ENCODE measurements at regions not wholly inside any gene's neighbourhood (a gene's known extent, or its start where the extent isn't known, plus 50 kb on each side); places are given as distances from the start of the nearest gene placed in this dataset.

- DNase-seq (ENCODE audit: low read depth in 2 of 2, low spot score in 1 of 2) = no peak
Observed at GRCh38 chr2:217451666-217452065, 551.1 kb downstream of the TNS1 start.

- DNase-seq (ENCODE audit: low read depth in 2 of 2, low spot score in 1 of 2) = no peak
Observed at GRCh38 chr2:217449444-217449843, 553.4 kb downstream of the TNS1 start.

- no peak for DNase-seq (ENCODE audit: low read depth in 2 of 2, low spot score in 1 of 2)
Observed at GRCh38 chr2:217448860-217449259, 553.9 kb downstream of the TNS1 start.

- DNase-seq (ENCODE audit: low read depth in 2 of 2, low spot score in 1 of 2) = no peak
Observed at GRCh38 chr2:217445723-217446122, 557.1 kb downstream of the TNS1 start.

GRCh38 chr2:217444932-217445331, 557.9 kb downstream of the TNS1 start:
- DNase-seq (ENCODE audit: low read depth in 2 of 2, low spot score in 1 of 2) = no peak

- no peak for DNase-seq (ENCODE audit: low read depth in 2 of 2, low spot score in 1 of 2)
Observed at GRCh38 chr2:217444509-217444908, 558.3 kb downstream of the TNS1 start.

GRCh38 chr2:217443601-217444000, 559.2 kb downstream of the TNS1 start:
- no peak for DNase-seq (ENCODE audit: low read depth in 2 of 2, low spot score in 1 of 2)

- DNase-seq (ENCODE audit: low read depth in 2 of 2, low spot score in 1 of 2) = no peak
Observed at GRCh38 chr2:217440000-217440399, 562.8 kb downstream of the TNS1 start.

- no peak for DNase-seq (ENCODE audit: low read depth in 2 of 2, low spot score in 1 of 2)
Observed at GRCh38 chr2:217438821-217439220, 564.0 kb downstream of the TNS1 start.

- DNase-seq (ENCODE audit: low read depth in 2 of 2, low spot score in 1 of 2) = no peak
Observed at GRCh38 chr2:217438136-217438535, 564.7 kb downstream of the TNS1 start.

- DNase-seq (ENCODE audit: low read depth in 2 of 2, low spot score in 1 of 2) = no peak
Observed at GRCh38 chr2:217437290-217437870, 565.4 kb downstream of the TNS1 start.

- no peak for DNase-seq (ENCODE audit: low read depth in 2 of 2, low spot score in 1 of 2)
Observed at GRCh38 chr2:217436386-217436785, 566.4 kb downstream of the TNS1 start.

GRCh38 chr2:217434180-217434975, 568.4 kb downstream of the TNS1 start:
- no peak for DNase-seq (ENCODE audit: low read depth in 2 of 2, low spot score in 1 of 2)

GRCh38 chr2:217433522-217433921, 569.3 kb downstream of the TNS1 start:
- no peak for DNase-seq (ENCODE audit: low read depth in 2 of 2, low spot score in 1 of 2)

GRCh38 chr2:217431577-217432269, 571.1 kb downstream of the TNS1 start:
- no peak for DNase-seq (ENCODE audit: low read depth in 2 of 2, low spot score in 1 of 2)

- DNase-seq (ENCODE audit: low read depth in 2 of 2, low spot score in 1 of 2) = no peak
Observed at GRCh38 chr2:217430916-217431576, 571.2 kb upstream of the TNP1 start.

- DNase-seq (ENCODE audit: low read depth in 2 of 2, low spot score in 1 of 2) = no peak
Observed at GRCh38 chr2:217429981-217430500, 570.2 kb upstream of the TNP1 start.

- no peak for DNase-seq (ENCODE audit: low read depth in 2 of 2, low spot score in 1 of 2)
Observed at GRCh38 chr2:217421834-217422233, 562.0 kb upstream of the TNP1 start.

- DNase-seq (ENCODE audit: low read depth in 2 of 2, low spot score in 1 of 2) = no peak
Observed at GRCh38 chr2:217420854-217421253, 561.0 kb upstream of the TNP1 start.

GRCh38 chr2:217419055-217419671, 559.3 kb upstream of the TNP1 start:
- no peak for DNase-seq (ENCODE audit: low read depth in 2 of 2, low spot score in 1 of 2)

GRCh38 chr2:217418544-217418943, 558.7 kb upstream of the TNP1 start:
- no peak for DNase-seq (ENCODE audit: low read depth in 2 of 2, low spot score in 1 of 2)

All from stimulated activated CD8-positive, alpha-beta memory T cell treated with anti-CD3 and anti-CD28 coated beads, Interleukin-4, amount 100 ng/mL, for 1 hour (primary cell).